Spleen (tissue), 7 donors: ENCODE measurements at regions not wholly inside any gene's neighbourhood (a gene's known extent, or its start where the extent isn't known, plus 50 kb on each side); places are given as distances from the start of the nearest gene placed in this dataset.

ENCODE experiments used
- CTCF ChIP-seq, 11 experiments: fragments of 200-600 bp in 7 of 11; fragments of 450-650 bp in 4 of 11; sonication (generic) in 4 of 11; IDR thresholded peaks in 8 of 11; conservative IDR thresholded peaks in 3 of 11; 1 replicate in 7 of 11; 2 replicates in 4 of 11; pipeline versions ENCODE4 v1.4.0 to v1.8.0; 2016 to 2021; ENCODE audit warnings: antibody characterized with exemption in 11 of 11, inconsistent platforms in 4 of 11, mild to moderate bottlenecking in 1 of 11
- POLR2A ChIP-seq, 3 donors: fragments of 450-650 bp; IDR thresholded peaks; one replicate each; pipeline ENCODE4 v1.5.1; 2017; ENCODE audit warnings: antibody characterized with exemption in 3 of 3, mild to moderate bottlenecking in 1 of 3
- POLR2AphosphoS5 ChIP-seq, 3 donors: sonication (generic); formaldehyde crosslinking; IDR thresholded peaks; one replicate each; pipeline ENCODE4 v1.5.1; 2017; ENCODE audit warnings: antibody characterized with exemption in 3 of 3
- donor health status: DM: no; HTN: no; CAD: no; lungs with moderate emphysema.
- donor health status: DM: no; HTN: no; CAD: no.
- donor health status: DM: no; HTN: no; CAD: no.

DNA sequence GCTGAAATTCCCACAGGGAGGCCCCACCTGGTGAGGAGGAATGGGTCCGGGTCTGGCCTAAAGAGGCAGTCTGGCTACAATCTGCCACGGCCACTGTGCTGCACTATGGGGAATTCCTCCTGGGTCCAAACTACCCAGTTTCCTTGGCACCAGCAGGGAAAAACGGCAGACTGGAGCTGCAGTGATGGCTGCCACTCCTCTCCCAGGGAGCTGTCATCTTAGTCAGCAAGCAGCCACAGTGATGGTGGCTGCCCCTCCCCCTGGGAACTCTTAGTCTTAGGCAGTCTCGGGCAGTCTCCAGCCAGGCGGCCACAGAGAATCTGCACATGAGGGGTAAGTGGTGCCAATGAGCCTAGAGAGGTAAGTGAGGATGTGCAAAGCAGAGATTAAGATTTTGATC lies 205.8 kb downstream of the TMEM38B start:
- TF ChIP-seq CTCF (IDR thresholded peaks at IDR 0.05 in 8 of 11, conservative IDR thresholded peaks at IDR 0.05 in 3 of 11) (no peak), POLR2AphosphoS5 (IDR thresholded peaks at IDR 0.05) (no peak), POLR2A (IDR thresholded peaks at IDR 0.05) (no peak)
